GM23338 (cell line): ENCODE measurements at regions not wholly inside any gene's neighbourhood (a gene's known extent, or its start where the extent isn't known, plus 50 kb on each side); places are given as distances from the start of the nearest gene placed in this dataset.

ENCODE experiments used
- ATAC-seq: fragments of 200-7000 bp; cut with Tn5 transposase; 3 replicates; pipeline ENCODE4 v1.9.1; 2020
- DNase-seq: peaks from one replicate; pipeline ENCODE4 v3.0.0-alpha.2; 2015; ENCODE audit warnings: low spot score
- H2AFZ ChIP-seq: fragments of 200-600 bp; sonication (generic); 2 replicates; pipeline ENCODE4 v1.8.0; 2016; ENCODE audit warnings: antibody characterized with exemption, mild to moderate bottlenecking, moderate library complexity
- H3F3A ChIP-seq: fragments of 200-600 bp; sonication (generic); replicated peaks from 2 replicates; pipeline ENCODE4 v1.8.0; 2017; ENCODE audit warnings: antibody characterized with exemption, mixed run types, low read depth
- H3K27ac ChIP-seq: fragments of 200-600 bp; sonication (generic); 2 replicates; pipeline ENCODE4 v1.6.1; 2016; ENCODE audit warnings: low read depth
- H3K27me3 ChIP-seq: fragments of 200-600 bp; sonication (generic); 2 replicates; pipeline ENCODE4 v1.8.0; 2016; ENCODE audit warnings: mild to moderate bottlenecking, mixed run types, moderate library complexity; ENCODE audit not compliant: insufficient read depth
- H3K36me3 ChIP-seq: fragments of 200-600 bp; sonication (generic); 2 replicates; pipeline ENCODE4 v1.8.0; 2016; ENCODE audit warnings: mild to moderate bottlenecking; ENCODE audit not compliant: insufficient read depth
- H3K4me1 ChIP-seq: fragments of 200-600 bp; sonication (generic); 2 replicates; pipeline ENCODE4 v1.8.0; 2016; ENCODE audit warnings: mild to moderate bottlenecking, moderate library complexity; ENCODE audit not compliant: insufficient read depth
- H3K4me2 ChIP-seq: fragments of 200-600 bp; sonication (generic); 2 replicates; pipeline ENCODE4 v1.7.1; 2017; ENCODE audit warnings: mixed run types
- H3K4me3 ChIP-seq: fragments of 200-600 bp; sonication (generic); 2 replicates; pipeline ENCODE4 v1.6.1; 2016; ENCODE audit warnings: mixed run types
- H3K79me2 ChIP-seq: fragments of 200-600 bp; sonication (generic); replicated peaks from 2 replicates; pipeline ENCODE4 v1.8.0; 2017; ENCODE audit warnings: mild to moderate bottlenecking; ENCODE audit not compliant: insufficient read depth
- H3K9me2 ChIP-seq: fragments of 200-600 bp; sonication (generic); 2 replicates; pipeline ENCODE4 v1.8.0; 2017; ENCODE audit not compliant: insufficient read depth
- H4K20me1 ChIP-seq: fragments of 200-600 bp; sonication (generic); replicated peaks from 2 replicates; pipeline ENCODE4 v1.8.0; 2017; ENCODE audit warnings: mild to moderate bottlenecking; ENCODE audit not compliant: insufficient read depth
- H3K27ac Mint-ChIP-seq: 2 replicates; pipeline ENCODE4 v1.8.0; 2020; ENCODE audit warnings: inconsistent platforms, mild to moderate bottlenecking, moderate library complexity, mixed read lengths
- H3K27me3 Mint-ChIP-seq: 3 replicates; pipeline ENCODE4 v1.8.0; 2022; ENCODE audit warnings: low read depth, mild to moderate bottlenecking, moderate library complexity, mixed read lengths, inconsistent platforms; ENCODE audit not compliant: insufficient read depth, poor library complexity
- H3K36me3 Mint-ChIP-seq: 3 replicates; pipeline ENCODE4 v1.8.0; 2021; ENCODE audit warnings: low read depth, mild to moderate bottlenecking, inconsistent platforms, moderate library complexity, mixed read lengths
- H3K4me1 Mint-ChIP-seq: 3 replicates; pipeline ENCODE4 v1.8.0; 2020; ENCODE audit warnings: mild to moderate bottlenecking, inconsistent platforms, mixed read lengths
- H3K4me3 Mint-ChIP-seq: 3 replicates; pipeline ENCODE4 v1.8.0; 2021; ENCODE audit warnings: moderate library complexity, mild to moderate bottlenecking, inconsistent platforms, mixed read lengths
- H3K9me3 Mint-ChIP-seq: 3 replicates; pipeline ENCODE4 v1.8.0; 2020; ENCODE audit warnings: moderate library complexity, mild to moderate bottlenecking, inconsistent platforms, mixed read lengths
- CREB1 ChIP-seq: fragments of 250-450 bp; sonication (Bioruptor Pico); IDR thresholded peaks from 2 replicates; pipeline ENCODE4 v1.5.0; 2020; ENCODE audit warnings: low read depth, mild to moderate bottlenecking, moderate library complexity
- CTCF ChIP-seq, 2 experiments: fragments of 200-600 bp in 1 of 2; sonication (generic) in 1 of 2; conservative IDR thresholded peaks; 2 replicates each; pipeline versions ENCODE4 v1.5.1 to v1.6.1; 2016 to 2017; ENCODE audit warnings: antibody characterized with exemption in 2 of 2, low read depth in 2 of 2, mild to moderate bottlenecking in 2 of 2, moderate library complexity in 1 of 2
- ETS1 ChIP-seq: IDR thresholded peaks from 2 replicates; pipeline ENCODE4 v1.6.1; 2016; ENCODE audit warnings: antibody characterized with exemption
- EZH2 ChIP-seq: fragments of 200-600 bp; sonication (generic); IDR thresholded peaks from one replicate; pipeline ENCODE4 v1.8.0; 2017; ENCODE audit warnings: antibody characterized with exemption, mild to moderate bottlenecking, low read depth; ENCODE audit not compliant: unreplicated experiment
- EZH2phosphoT487 ChIP-seq: fragments of 200-600 bp; sonication (generic); IDR thresholded peaks from one replicate; pipeline ENCODE4 v1.8.1; 2018; ENCODE audit warnings: antibody characterized with exemption; ENCODE audit not compliant: unreplicated experiment
- JUNB ChIP-seq: IDR thresholded peaks from one replicate; pipeline ENCODE4 v1.6.1; 2016; ENCODE audit warnings: antibody characterized with exemption; ENCODE audit not compliant: unreplicated experiment
- NANOG ChIP-seq: IDR thresholded peaks from 2 replicates; pipeline ENCODE4 v1.6.1; 2016; ENCODE audit warnings: antibody characterized with exemption, borderline replicate concordance
- POLR2AphosphoS5 ChIP-seq: IDR thresholded peaks from 2 replicates; pipeline ENCODE4 v1.6.1; 2016; ENCODE audit warnings: antibody characterized with exemption, low read depth
- REST ChIP-seq: IDR thresholded peaks from one replicate; pipeline ENCODE4 v1.6.1; 2018; ENCODE audit warnings: antibody characterized with exemption; ENCODE audit not compliant: unreplicated experiment
- STAT1 ChIP-seq: IDR thresholded peaks from one replicate; pipeline ENCODE4 v1.6.1; 2016; ENCODE audit warnings: antibody characterized with exemption; ENCODE audit not compliant: unreplicated experiment
- ZNF114 ChIP-seq: fragments of 250-450 bp; sonication (Bioruptor Pico); IDR thresholded peaks from 2 replicates; pipeline ENCODE4 v1.5.0; 2020; ENCODE audit warnings: mild to moderate bottlenecking, moderate library complexity
- ZNF331 ChIP-seq: fragments of 250-450 bp; sonication (Bioruptor Pico); IDR thresholded peaks from 2 replicates; pipeline ENCODE4 v1.5.0; 2020; ENCODE audit warnings: low read depth, mild to moderate bottlenecking, moderate library complexity
- ZNF462 ChIP-seq: fragments of 250-450 bp; sonication (Bioruptor Pico); IDR thresholded peaks from 2 replicates; pipeline ENCODE4 v1.5.0; 2020; ENCODE audit warnings: mild to moderate bottlenecking, moderate library complexity

- Histone ChIP-seq H3K27ac (no peak overlapping the region), H3K4me1 (peaks cover 41% of the 10 kb centered on the region), H3K4me3 (no peak overlapping the region), H3F3A (no peaks in the 10 kb centered on the region), H3K4me2 (no peak overlapping the region), H4K20me1 (no peaks in the 10 kb centered on the region), H3K79me2 (no peaks in the 10 kb centered on the region), H3K27me3 (no peaks in the 10 kb centered on the region), H3K9me2 (no peaks in the 10 kb centered on the region), H3K36me3 (no peaks in the 10 kb centered on the region), H2AFZ (no peak overlapping the region)
- peaks cover 43% of the 10 kb centered on the region for H3K4me1 Mint-ChIP-seq
- H3K36me3 Mint-ChIP-seq: no peaks in the 10 kb centered on the region
- DNase-seq (no peak), ATAC-seq (no peak)
- TF ChIP-seq POLR2AphosphoS5: no peak
- TF ChIP-seq CTCF (conservative IDR thresholded peaks at IDR 0.05; ENCODE audit: low read depth in 2 of 2): no peak
- TF ChIP-seq EZH2phosphoT487: no peak
- no peak for TF ChIP-seq STAT1
- no peak for TF ChIP-seq EZH2
- TF ChIP-seq CREB1 (CRISPR knock-in tag): no peak
- TF ChIP-seq ZNF331 (CRISPR knock-in tag): no peak
- TF ChIP-seq JUNB: no peak
- no peak for TF ChIP-seq ZNF462 (CRISPR knock-in tag)
- no peak for TF ChIP-seq ZNF114 (CRISPR knock-in tag)
- TF ChIP-seq ETS1: no peak
- no peak for TF ChIP-seq REST
- TF ChIP-seq NANOG: no peak
- H3K9me3 Mint-ChIP-seq: no peaks in the 10 kb centered on the region
- no peak overlapping the region for H3K27ac Mint-ChIP-seq
- no peak overlapping the region for H3K4me3 Mint-ChIP-seq
- H3K27me3 Mint-ChIP-seq: no peaks in the 10 kb centered on the region
Observed at GRCh38 chr2:58970365-58970764, 729.2 kb upstream of the FANCL start.
